ENCODE measurements at regions not wholly inside any gene's neighbourhood (a gene's known extent, or its start where the extent isn't known, plus 50 kb on each side); places are given as distances from the start of the nearest gene placed in this dataset.

DNA sequence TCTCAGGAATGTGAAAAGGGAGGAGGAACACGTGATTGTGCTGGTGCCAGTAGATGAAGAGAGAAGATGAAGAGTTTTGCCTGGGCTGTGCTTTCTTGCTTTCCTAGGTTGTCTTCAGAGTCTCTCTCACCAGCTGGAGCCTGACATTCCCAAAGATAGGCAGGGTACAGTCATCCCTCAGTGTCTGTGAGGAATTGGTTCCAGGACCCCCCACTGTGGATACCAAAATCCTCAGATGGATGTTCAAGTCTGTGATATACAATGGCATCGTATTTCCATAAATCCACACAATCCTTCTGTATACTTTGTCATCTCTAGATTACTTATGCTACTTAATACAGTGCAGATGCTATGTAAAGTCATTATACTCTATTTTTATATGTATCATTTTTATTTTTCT, 113.5 kb downstream of the SAMD5 start (continued):
- TF ChIP-seq RNF2 (IDR thresholded peaks at IDR 0.05; ENCODE audit: borderline replicate concordance, low read depth, low read length, missing control alignments, poor library complexity, severe bottlenecking) (no peak), RBBP5 (IDR thresholded peaks at IDR 0.05; ENCODE audit: borderline replicate concordance, low read depth, low read length) (no peak), SIN3A (conservative IDR thresholded peaks at IDR 0.05 in 1 of 2, IDR thresholded peaks at IDR 0.05 in 1 of 2; ENCODE audit: low read depth in 1 of 2, low read length in 2 of 2) (no peak), POLR2AphosphoS5 (IDR thresholded peaks at IDR 0.05; ENCODE audit: low read depth, low read length) (no peak), CBX5 (IDR thresholded peaks at IDR 0.05; ENCODE audit: low read depth, low read length) (no peak), FOSL1 (IDR thresholded peaks at IDR 0.05; ENCODE audit: insufficient read depth, low read depth, low read length) (no peak)

Measured in H1 (cell line).